ENCODE measurements at regions not wholly inside any gene's neighbourhood (a gene's known extent, or its start where the extent isn't known, plus 50 kb on each side); places are given as distances from the start of the nearest gene placed in this dataset.

DNA sequence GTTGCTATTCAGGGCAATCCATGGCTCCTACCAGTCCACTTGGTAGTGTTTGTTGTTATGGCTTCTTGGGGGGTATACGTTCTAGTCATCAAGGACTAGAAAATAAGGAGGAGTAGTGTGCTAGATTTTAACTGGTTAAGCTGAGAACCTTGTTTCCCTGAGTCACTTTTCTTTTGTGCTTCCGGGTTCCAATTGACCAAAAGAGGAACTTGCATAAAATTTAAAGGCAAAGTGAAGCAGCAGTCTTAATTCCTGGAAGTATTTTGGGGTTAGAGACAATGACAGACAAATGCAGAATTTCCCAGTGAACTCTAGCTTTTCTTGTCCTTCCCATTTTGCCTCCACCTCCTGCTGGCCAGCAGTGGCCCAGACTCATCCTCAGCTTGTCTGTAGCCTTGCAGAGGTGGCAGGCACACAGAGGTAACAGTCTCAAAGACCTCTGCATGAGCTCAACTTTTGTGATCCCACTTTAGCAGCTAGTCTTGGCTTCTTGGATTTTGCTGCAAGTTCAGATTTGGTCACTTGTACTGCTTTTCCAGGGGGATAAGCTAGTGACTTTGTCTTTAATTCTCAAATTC, 1105.8 kb upstream of the NXPH2 start:
- H3K4me3 ChIP-seq (ENCODE audit: low read depth, low read length) = no peak overlapping the region
- no peaks in the 10 kb centered on the region for H3K36me3 ChIP-seq (ENCODE audit: control insufficient read depth, insufficient read depth, low read length)
- no peaks in the 10 kb centered on the region for H3K36me3 Mint-ChIP-seq (ENCODE audit: insufficient read depth, unreplicated experiment)
- no peaks in the 10 kb centered on the region for H3K4me1 Mint-ChIP-seq (ENCODE audit: low read depth, unreplicated experiment)
- ChIA-PET CTCF (no interaction called here), POLR2A (no interaction called here)
- no peak overlapping the region for H3K27ac Mint-ChIP-seq (ENCODE audit: unreplicated experiment)
- no peaks in the 10 kb centered on the region for H3K9me3 Mint-ChIP-seq (ENCODE audit: unreplicated experiment)
- H3K9me3 ChIP-seq = no peaks in the 10 kb centered on the region
- no peaks in the 10 kb centered on the region for H3K27me3 ChIP-seq (replicated peaks; ENCODE audit: control insufficient read depth, insufficient read depth, low read length)
- no peak overlapping the region for H3K4me3 Mint-ChIP-seq (ENCODE audit: unreplicated experiment)
- H3K4me1 ChIP-seq = no peaks in the 10 kb centered on the region
- intact Hi-C loops (cut with micrococcal nuclease; ENCODE audit: unreplicated experiment) = no loop called here
- TF ChIP-seq, protein P1, sequence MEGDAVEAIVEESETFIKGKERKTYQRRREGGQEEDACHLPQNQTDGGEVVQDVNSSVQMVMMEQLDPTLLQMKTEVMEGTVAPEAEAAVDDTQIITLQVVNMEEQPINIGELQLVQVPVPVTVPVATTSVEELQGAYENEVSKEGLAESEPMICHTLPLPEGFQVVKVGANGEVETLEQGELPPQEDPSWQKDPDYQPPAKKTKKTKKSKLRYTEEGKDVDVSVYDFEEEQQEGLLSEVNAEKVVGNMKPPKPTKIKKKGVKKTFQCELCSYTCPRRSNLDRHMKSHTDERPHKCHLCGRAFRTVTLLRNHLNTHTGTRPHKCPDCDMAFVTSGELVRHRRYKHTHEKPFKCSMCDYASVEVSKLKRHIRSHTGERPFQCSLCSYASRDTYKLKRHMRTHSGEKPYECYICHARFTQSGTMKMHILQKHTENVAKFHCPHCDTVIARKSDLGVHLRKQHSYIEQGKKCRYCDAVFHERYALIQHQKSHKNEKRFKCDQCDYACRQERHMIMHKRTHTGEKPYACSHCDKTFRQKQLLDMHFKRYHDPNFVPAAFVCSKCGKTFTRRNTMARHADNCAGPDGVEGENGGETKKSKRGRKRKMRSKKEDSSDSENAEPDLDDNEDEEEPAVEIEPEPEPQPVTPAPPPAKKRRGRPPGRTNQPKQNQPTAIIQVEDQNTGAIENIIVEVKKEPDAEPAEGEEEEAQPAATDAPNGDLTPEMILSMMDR (IDR thresholded peaks at IDR 0.05; ENCODE audit: insufficient read depth in 1 of 2, low read depth in 1 of 2, low read length in 1 of 2, severe bottlenecking in 1 of 2, unreplicated experiment in 1 of 2) = no peak
- no TSS peak for BruUV-seq (replicated peaks)
- no peaks in the 10 kb centered on the region for H3K27me3 Mint-ChIP-seq (ENCODE audit: insufficient read depth, unreplicated experiment)
- no peak for DNase-seq

DNA sequence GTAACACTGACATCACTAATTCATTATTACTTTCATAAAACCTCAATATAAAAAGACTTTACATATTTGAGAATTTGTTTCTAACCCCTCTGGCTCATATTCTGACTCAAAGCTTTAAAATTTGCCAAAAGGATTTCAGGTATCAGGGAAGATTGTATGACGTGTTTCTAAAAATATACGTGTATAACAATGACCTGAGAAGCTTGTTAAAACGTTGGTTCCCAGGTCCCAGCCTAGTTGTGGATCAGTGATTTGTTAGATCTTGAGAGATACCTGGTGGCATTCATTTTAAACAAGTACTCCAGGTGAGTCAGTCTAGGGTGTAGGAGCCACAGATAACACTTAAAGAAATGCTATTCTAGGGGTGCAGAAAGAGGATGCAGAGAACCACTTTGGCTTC, 1096.8 kb upstream of the NXPH2 start:
- Histone ChIP-seq H3K4me1 (no peaks in the 10 kb centered on the region), H3K4me3 (ENCODE audit: low read depth, low read length) (no peak overlapping the region), H3K9me3 (no peaks in the 10 kb centered on the region), H3K27me3 (replicated peaks; ENCODE audit: control insufficient read depth, insufficient read depth, low read length) (no peaks in the 10 kb centered on the region), H3K36me3 (ENCODE audit: control insufficient read depth, insufficient read depth, low read length) (no peaks in the 10 kb centered on the region)
- H3K9me3 Mint-ChIP-seq (ENCODE audit: unreplicated experiment) = no peaks in the 10 kb centered on the region
- TF ChIP-seq, protein P1 (IDR thresholded peaks at IDR 0.05; ENCODE audit: insufficient read depth in 1 of 2, low read depth in 1 of 2, low read length in 1 of 2, severe bottlenecking in 1 of 2, unreplicated experiment in 1 of 2) = no peak
- intact Hi-C loops (cut with micrococcal nuclease; ENCODE audit: unreplicated experiment) = no loop called here
- H3K27me3 Mint-ChIP-seq (ENCODE audit: insufficient read depth, unreplicated experiment) = peaks cover 2% of the 10 kb centered on the region
- no peaks in the 10 kb centered on the region for H3K4me1 Mint-ChIP-seq (ENCODE audit: low read depth, unreplicated experiment)
- H3K36me3 Mint-ChIP-seq (ENCODE audit: insufficient read depth, unreplicated experiment) = no peaks in the 10 kb centered on the region
- DNase-seq = no peak
- H3K27ac Mint-ChIP-seq (ENCODE audit: unreplicated experiment) = no peak overlapping the region
- ChIA-PET POLR2A (no interaction called here), CTCF (no interaction called here)
- no peak overlapping the region for H3K4me3 Mint-ChIP-seq (ENCODE audit: unreplicated experiment)
- no TSS peak for BruUV-seq (replicated peaks)

DNA sequence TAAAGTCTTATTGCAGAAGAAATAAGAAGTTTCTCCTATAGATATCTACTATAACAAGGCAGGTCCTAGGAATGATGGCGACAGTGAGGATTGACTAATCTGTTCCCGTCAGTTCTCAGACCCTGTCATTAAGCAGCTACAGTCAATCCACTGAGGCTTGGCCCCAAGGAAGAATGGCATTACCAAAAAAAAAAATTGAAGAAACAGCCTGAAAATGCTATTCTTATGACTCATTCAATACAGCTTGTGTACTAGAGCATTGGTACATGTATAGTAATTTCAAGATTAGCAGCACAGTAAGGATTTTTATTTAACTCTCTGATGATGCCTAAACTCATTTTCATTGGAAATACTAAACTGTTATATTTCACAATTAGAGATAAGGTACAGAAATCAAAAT, 1096.1 kb upstream of the NXPH2 start:
- Histone ChIP-seq H3K27me3 (replicated peaks; ENCODE audit: control insufficient read depth, insufficient read depth, low read length) (no peaks in the 10 kb centered on the region), H3K4me1 (no peaks in the 10 kb centered on the region), H3K36me3 (ENCODE audit: control insufficient read depth, insufficient read depth, low read length) (no peaks in the 10 kb centered on the region), H3K9me3 (no peaks in the 10 kb centered on the region), H3K4me3 (ENCODE audit: low read depth, low read length) (no peak overlapping the region)
- DNase-seq = no peak
- Mint-ChIP-seq H3K27me3 (ENCODE audit: insufficient read depth, unreplicated experiment) (peaks cover 2% of the 10 kb centered on the region), H3K27ac (ENCODE audit: unreplicated experiment) (no peak overlapping the region), H3K4me1 (ENCODE audit: low read depth, unreplicated experiment) (no peaks in the 10 kb centered on the region), H3K9me3 (ENCODE audit: unreplicated experiment) (no peaks in the 10 kb centered on the region), H3K36me3 (ENCODE audit: insufficient read depth, unreplicated experiment) (no peaks in the 10 kb centered on the region), H3K4me3 (ENCODE audit: unreplicated experiment) (no peak overlapping the region)
- intact Hi-C loops (cut with micrococcal nuclease; ENCODE audit: unreplicated experiment) = no loop called here
- CTCF ChIA-PET = no interaction called here
- TF ChIP-seq, protein P1 (IDR thresholded peaks at IDR 0.05; ENCODE audit: insufficient read depth in 1 of 2, low read depth in 1 of 2, low read length in 1 of 2, severe bottlenecking in 1 of 2, unreplicated experiment in 1 of 2) = no peak
- no TSS peak for BruUV-seq (replicated peaks)
- POLR2A ChIA-PET = no interaction called here

Data from Caco-2 (cell line).